Motor neuron (in vitro differentiated cells): ENCODE measurements at regions not wholly inside any gene's neighbourhood (a gene's known extent, or its start where the extent isn't known, plus 50 kb on each side); places are given as distances from the start of the nearest gene placed in this dataset.

Experiments
- ATAC-seq, 8 experiments: fragments of 200-7000 bp; cut with Tn5 transposase; replicated peaks in 6 of 8; 2 replicates each; pipeline ENCODE4 v1.8.0; 2021; ENCODE audit warnings: mild to moderate bottlenecking in 8 of 8, moderate library complexity in 8 of 8
- H3K27ac ChIP-seq, 2 donors: fragments of 250-450 bp; sonication (Bioruptor Pico); 2 replicates each; pipeline ENCODE4 v1.9.0; 2021; ENCODE audit warnings: antibody characterized with exemption in 2 of 2, mild to moderate bottlenecking in 2 of 2, moderate library complexity in 1 of 2
- H3K4me1 ChIP-seq, 2 donors: fragments of 250-450 bp; sonication (Bioruptor Pico); replicated peaks in 1 of 2; 2 replicates each; pipeline ENCODE4 v1.6.1; 2021; ENCODE audit warnings: antibody characterized with exemption in 2 of 2, mild to moderate bottlenecking in 2 of 2, moderate library complexity in 1 of 2
- H3K4me3 ChIP-seq, 5 donors: fragments of 250-450 bp; sonication (Bioruptor Pico); 2 replicates each; pipeline ENCODE4 v1.9.0; 2021; ENCODE audit warnings: antibody characterized with exemption in 5 of 5, mild to moderate bottlenecking in 5 of 5, moderate library complexity in 4 of 5
- WGBS, 10 experiments: fragments of 450-650 bp; shearing (Covaris generic); methylation state at CpG; one replicate each; pipeline ENCODE4 v1.0.0; 2022; 5-methylcytosine and 5-hydroxymethylcytosine counted together
- in situ Hi-C, 9 experiments: fragments of 400-800 bp; cut with MboI; loops; one replicate each; pipeline ENCODE4 v1.15.0; 2021; ENCODE audit warnings: low sequenced_read_pairs in 9 of 9, low pct_unique_long_range_greater_than_20kb in 2 of 9; ENCODE audit not compliant: unreplicated experiment in 9 of 9

GRCh38 chrX:40282946-40283660, 185.3 kb upstream of the BCOR start:
- in situ Hi-C loops: loop anchor here in 1 of 9 experiments (25.0 kb wide), 1 partner anchor 179 kb away; no protein-coding TSS in a partner anchor
- H3K4me3 ChIP-seq: no peak overlapping the region
- H3K4me1 ChIP-seq: peaks cover 0 to 2% of the 10 kb centered on the region in 2 donors
- no peak overlapping the region for H3K27ac ChIP-seq
- 0 to 100% (median 63%) methylated on average over 1 to 10 of the region's 10 CpGs; no CpG with 5 or more reads in 5 of the 10 experiments for WGBS, 10 experiments
- ATAC-seq: no peak

- in situ Hi-C loops: loop anchor here in 1 of 9 experiments (25.0 kb wide), 1 partner anchor 180 kb away; no protein-coding TSS in a partner anchor
- WGBS, 10 experiments: 15 to 83% (median 48%) methylated on average over 1 to 3 of the region's 4 CpGs; no CpG with 5 or more reads in 1 of the 10 experiments
- no peak overlapping the region for H3K4me3 ChIP-seq
- H3K27ac ChIP-seq: no peak overlapping the region
- peaks cover 0 to 2% of the 10 kb centered on the region in 2 donors for H3K4me1 ChIP-seq
- no peak for ATAC-seq
Observed at GRCh38 chrX:40282348-40282747, 184.6 kb upstream of the BCOR start.

- 60 to 65% methylated on average over 1 to 3 of the region's 4 CpGs; no CpG with 5 or more reads in 8 of the 10 experiments for WGBS, 10 experiments
- no peak for ATAC-seq
- H3K4me1 ChIP-seq: peaks cover 0 to 2% of the 10 kb centered on the region in 2 donors
- no peak overlapping the region for H3K27ac ChIP-seq
- no peak overlapping the region for H3K4me3 ChIP-seq
- in situ Hi-C loops: loop anchor here in 1 of 9 experiments (25.0 kb wide), 1 partner anchor 181 kb away; no protein-coding TSS in a partner anchor
Observed at GRCh38 chrX:40281336-40282005, 183.7 kb upstream of the BCOR start.

DNA sequence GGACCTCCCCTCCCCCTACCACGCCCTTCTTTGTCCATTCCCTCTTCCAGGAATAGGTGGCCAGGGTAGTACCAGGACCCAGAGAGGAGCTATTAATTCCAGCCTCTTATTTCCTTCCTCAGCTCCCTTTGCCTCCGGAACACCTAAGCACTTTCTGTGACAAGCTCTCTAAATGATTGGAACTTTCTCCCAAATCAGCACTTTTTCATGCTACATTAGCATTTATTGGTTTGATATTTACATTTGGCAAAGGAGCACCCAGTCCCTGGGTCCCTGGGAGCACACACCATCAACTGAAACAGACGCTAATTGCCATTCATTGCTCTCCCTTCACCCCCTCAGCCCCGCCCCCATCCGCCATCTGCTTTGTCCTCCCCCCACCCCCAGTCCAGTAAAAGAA, 182.0 kb upstream of the BCOR start:
- Histone ChIP-seq H3K4me1 (peaks cover 0 to 2% of the 10 kb centered on the region in 2 donors), H3K27ac (no peak overlapping the region), H3K4me3 (no peak overlapping the region)
- in situ Hi-C loops: loop anchor here in 1 of 9 experiments (25.0 kb wide), 1 partner anchor 183 kb away; no protein-coding TSS in a partner anchor
- ATAC-seq: no peak
- 86 to 100% (median 86%) methylated on average over 1 of the region's 5 CpGs; no CpG with 5 or more reads in 7 of the 10 experiments for WGBS, 10 experiments

DNA sequence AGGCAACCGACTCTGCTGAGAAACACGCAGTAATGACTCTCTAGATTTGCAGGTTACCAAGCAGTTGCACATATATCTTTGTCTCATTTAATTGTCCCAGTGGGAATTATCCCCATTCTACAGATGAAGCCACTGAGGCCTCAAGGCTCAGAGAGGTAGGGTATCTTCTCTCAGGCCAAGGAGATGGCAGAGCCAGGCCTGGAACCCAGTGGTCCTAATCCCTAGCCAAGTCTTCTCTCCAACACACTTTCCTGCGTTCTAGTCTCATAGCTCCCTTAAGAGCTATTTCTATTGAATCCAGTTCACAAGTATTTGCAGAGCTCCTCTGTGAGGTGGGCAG, 181.3 kb upstream of the BCOR start:
- in situ Hi-C loops: loop anchor here in 1 of 9 experiments (25.0 kb wide), 1 partner anchor 183 kb away; no protein-coding TSS in a partner anchor
- Histone ChIP-seq H3K4me1 (peaks cover 0 to 2% of the 10 kb centered on the region in 2 donors), H3K27ac (no peak overlapping the region), H3K4me3 (no peak overlapping the region)
- ATAC-seq: no peak
- 0 to 20% (median 18%) methylated on average over 1 to 2 of the region's 3 CpGs; no CpG with 5 or more reads in 7 of the 10 experiments for WGBS, 10 experiments

GRCh38 chrX:40278340-40279090, 180.8 kb upstream of the BCOR start:
- in situ Hi-C loops: loop anchor here in 1 of 9 experiments (25.0 kb wide), 1 partner anchor 184 kb away; no protein-coding TSS in a partner anchor
- peak; percentile 59 to 86 (median 73) for ATAC-seq
- Histone ChIP-seq H3K4me3 (no peak overlapping the region), H3K27ac (peak overlapping the region in 1 of 2 donors; percentile 55), H3K4me1 (peaks cover 3 to 5% of the 10 kb centered on the region in 2 donors)
- 50 to 100% (median 82%) methylated on average over 1 to 8 of the region's 10 CpGs; no CpG with 5 or more reads in 5 of the 10 experiments for WGBS, 10 experiments

DNA sequence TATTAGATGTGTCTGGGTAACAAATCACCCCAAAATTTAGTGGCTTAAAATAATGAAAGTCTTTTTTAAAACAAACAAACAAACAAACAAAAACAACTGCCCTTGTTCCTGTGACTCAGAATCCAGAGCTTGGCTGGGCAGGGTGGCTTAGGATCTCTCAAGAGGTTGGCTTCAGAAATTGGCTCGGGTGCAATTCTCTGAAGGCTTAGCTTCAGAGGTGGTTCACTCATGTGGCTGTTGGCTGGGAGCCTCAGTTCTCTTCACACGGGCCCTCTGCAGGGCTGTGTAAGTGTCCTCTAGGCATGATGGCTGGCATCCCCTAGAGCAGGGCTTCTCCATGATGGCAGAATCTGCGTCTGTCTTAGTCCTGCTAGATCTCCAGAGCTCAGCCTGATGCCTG, 179.9 kb upstream of the BCOR start:
- ATAC-seq: no peak
- H3K4me3 ChIP-seq: no peak overlapping the region
- WGBS, 10 experiments: no CpG with 5 or more reads among the region's 3 CpGs
- no peak overlapping the region for H3K27ac ChIP-seq
- H3K4me1 ChIP-seq: peaks cover 10 to 13% of the 10 kb centered on the region in 2 donors
- in situ Hi-C loops: loop anchor here in 1 of 9 experiments (25.0 kb wide), 1 partner anchor 185 kb away; no protein-coding TSS in a partner anchor

GRCh38 chrX:40273356-40274050, 175.7 kb upstream of the BCOR start:
- WGBS, 10 experiments: 16% methylated on average over 3 of the region's 15 CpGs; no CpG with 5 or more reads in 9 of the 10 experiments
- peaks cover 22% of the 10 kb centered on the region in 2 donors for H3K4me1 ChIP-seq
- H3K27ac ChIP-seq: peak overlapping the region; percentile 65 to 84
- in situ Hi-C loops: loop anchor here in 1 of 9 experiments (25.0 kb wide), 1 partner anchor 186 kb away; the partner anchor contains the start of gene BCOR
- peak in 6 of 8 experiments; percentile 60 to 99 (median 98) for ATAC-seq
- no peak overlapping the region for H3K4me3 ChIP-seq

GRCh38 chrX:40272776-40273175, 175.0 kb upstream of the BCOR start:
- Histone ChIP-seq H3K4me3 (no peak overlapping the region), H3K27ac (peak overlapping the region; percentile 36 to 84), H3K4me1 (peaks cover 22% of the 10 kb centered on the region in 2 donors)
- in situ Hi-C loops: loop anchor here in 1 of 9 experiments (25.0 kb wide), 1 partner anchor 185 kb away; the partner anchor contains the start of gene BCOR
- 39 to 100% methylated on average over 1 to 5 of the region's 6 CpGs; no CpG with 5 or more reads in 8 of the 10 experiments for WGBS, 10 experiments
- ATAC-seq: no peak

- H3K4me1 ChIP-seq: peaks cover 25 to 28% of the 10 kb centered on the region in 2 donors
- peak in 5 of 8 experiments; percentile 23 to 48 (median 39) for ATAC-seq
- H3K27ac ChIP-seq: peak overlapping the region; percentile 28 to 84
- 0 to 80% (median 26%) methylated on average over 1 to 6 of the region's 9 CpGs; no CpG with 5 or more reads in 4 of the 10 experiments for WGBS, 10 experiments
- H3K4me3 ChIP-seq: no peak overlapping the region
- in situ Hi-C loops: loop anchor here in 1 of 9 experiments (25.0 kb wide), 1 partner anchor 185 kb away; the partner anchor contains the start of gene BCOR
Observed at GRCh38 chrX:40272141-40272540, 174.4 kb upstream of the BCOR start.

GRCh38 chrX:40268188-40268520, 170.4 kb upstream of the BCOR start:
- WGBS, 10 experiments: 0 to 100% (median 36%) methylated on average over 1 to 3 of the region's 4 CpGs; no CpG with 5 or more reads in 4 of the 10 experiments
- in situ Hi-C loops: loop anchor here in 1 of 9 experiments (25.0 kb wide), 1 partner anchor 181 kb away; the partner anchor contains the start of gene BCOR
- no peak for ATAC-seq
- H3K4me1 ChIP-seq: peaks cover 24 to 26% of the 10 kb centered on the region in 2 donors
- H3K27ac ChIP-seq: no peak overlapping the region
- no peak overlapping the region for H3K4me3 ChIP-seq
